ENCODE measurements at regions not wholly inside any gene's neighbourhood (a gene's known extent, or its start where the extent isn't known, plus 50 kb on each side); places are given as distances from the start of the nearest gene placed in this dataset.

DNA sequence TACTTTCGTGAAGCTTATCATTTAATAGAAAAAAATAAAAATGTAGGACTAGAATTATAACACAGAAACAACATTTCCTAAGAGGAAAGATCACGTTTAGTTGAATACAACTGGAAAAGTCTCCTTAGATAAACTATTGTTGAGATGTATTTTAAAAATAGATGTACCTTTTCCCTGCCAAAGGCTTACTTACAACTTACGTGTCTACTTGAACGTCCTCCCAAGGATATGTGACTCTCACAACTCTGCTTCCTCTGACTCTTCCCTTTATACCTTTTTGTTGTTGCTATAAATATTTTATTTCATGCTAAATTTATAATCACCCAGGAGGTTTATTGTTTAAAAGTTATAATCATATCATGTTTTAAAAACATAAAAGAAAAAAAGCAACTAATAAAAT is 908.0 kb upstream of the ROBO1 start:
- TF ChIP-seq, protein P1, sequence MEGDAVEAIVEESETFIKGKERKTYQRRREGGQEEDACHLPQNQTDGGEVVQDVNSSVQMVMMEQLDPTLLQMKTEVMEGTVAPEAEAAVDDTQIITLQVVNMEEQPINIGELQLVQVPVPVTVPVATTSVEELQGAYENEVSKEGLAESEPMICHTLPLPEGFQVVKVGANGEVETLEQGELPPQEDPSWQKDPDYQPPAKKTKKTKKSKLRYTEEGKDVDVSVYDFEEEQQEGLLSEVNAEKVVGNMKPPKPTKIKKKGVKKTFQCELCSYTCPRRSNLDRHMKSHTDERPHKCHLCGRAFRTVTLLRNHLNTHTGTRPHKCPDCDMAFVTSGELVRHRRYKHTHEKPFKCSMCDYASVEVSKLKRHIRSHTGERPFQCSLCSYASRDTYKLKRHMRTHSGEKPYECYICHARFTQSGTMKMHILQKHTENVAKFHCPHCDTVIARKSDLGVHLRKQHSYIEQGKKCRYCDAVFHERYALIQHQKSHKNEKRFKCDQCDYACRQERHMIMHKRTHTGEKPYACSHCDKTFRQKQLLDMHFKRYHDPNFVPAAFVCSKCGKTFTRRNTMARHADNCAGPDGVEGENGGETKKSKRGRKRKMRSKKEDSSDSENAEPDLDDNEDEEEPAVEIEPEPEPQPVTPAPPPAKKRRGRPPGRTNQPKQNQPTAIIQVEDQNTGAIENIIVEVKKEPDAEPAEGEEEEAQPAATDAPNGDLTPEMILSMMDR (IDR thresholded peaks at IDR 0.05; ENCODE audit: low read depth, low read length, missing input control), result no peak
- TF ChIP-seq, protein P2, sequence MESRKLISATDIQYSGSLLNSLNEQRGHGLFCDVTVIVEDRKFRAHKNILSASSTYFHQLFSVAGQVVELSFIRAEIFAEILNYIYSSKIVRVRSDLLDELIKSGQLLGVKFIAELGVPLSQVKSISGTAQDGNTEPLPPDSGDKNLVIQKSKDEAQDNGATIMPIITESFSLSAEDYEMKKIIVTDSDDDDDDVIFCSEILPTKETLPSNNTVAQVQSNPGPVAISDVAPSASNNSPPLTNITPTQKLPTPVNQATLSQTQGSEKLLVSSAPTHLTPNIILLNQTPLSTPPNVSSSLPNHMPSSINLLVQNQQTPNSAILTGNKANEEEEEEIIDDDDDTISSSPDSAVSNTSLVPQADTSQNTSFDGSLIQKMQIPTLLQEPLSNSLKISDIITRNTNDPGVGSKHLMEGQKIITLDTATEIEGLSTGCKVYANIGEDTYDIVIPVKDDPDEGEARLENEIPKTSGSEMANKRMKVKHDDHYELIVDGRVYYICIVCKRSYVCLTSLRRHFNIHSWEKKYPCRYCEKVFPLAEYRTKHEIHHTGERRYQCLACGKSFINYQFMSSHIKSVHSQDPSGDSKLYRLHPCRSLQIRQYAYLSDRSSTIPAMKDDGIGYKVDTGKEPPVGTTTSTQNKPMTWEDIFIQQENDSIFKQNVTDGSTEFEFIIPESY (IDR thresholded peaks at IDR 0.05), result no peak
- TF ChIP-seq RAD21 (IDR thresholded peaks at IDR 0.05) (no peak), YY1 (IDR thresholded peaks at IDR 0.05) (no peak), EGR1 (IDR thresholded peaks at IDR 0.05; ENCODE audit: low read depth in 2 of 2) (no peak), GABPA (IDR thresholded peaks at IDR 0.05 in 1 of 2, conservative IDR thresholded peaks at IDR 0.05 in 1 of 2) (no peak), FOXA1 (IDR thresholded peaks at IDR 0.05) (no peak)
